ENCODE measurements at regions not wholly inside any gene's neighbourhood (a gene's known extent, or its start where the extent isn't known, plus 50 kb on each side); places are given as distances from the start of the nearest gene placed in this dataset.

DNA sequence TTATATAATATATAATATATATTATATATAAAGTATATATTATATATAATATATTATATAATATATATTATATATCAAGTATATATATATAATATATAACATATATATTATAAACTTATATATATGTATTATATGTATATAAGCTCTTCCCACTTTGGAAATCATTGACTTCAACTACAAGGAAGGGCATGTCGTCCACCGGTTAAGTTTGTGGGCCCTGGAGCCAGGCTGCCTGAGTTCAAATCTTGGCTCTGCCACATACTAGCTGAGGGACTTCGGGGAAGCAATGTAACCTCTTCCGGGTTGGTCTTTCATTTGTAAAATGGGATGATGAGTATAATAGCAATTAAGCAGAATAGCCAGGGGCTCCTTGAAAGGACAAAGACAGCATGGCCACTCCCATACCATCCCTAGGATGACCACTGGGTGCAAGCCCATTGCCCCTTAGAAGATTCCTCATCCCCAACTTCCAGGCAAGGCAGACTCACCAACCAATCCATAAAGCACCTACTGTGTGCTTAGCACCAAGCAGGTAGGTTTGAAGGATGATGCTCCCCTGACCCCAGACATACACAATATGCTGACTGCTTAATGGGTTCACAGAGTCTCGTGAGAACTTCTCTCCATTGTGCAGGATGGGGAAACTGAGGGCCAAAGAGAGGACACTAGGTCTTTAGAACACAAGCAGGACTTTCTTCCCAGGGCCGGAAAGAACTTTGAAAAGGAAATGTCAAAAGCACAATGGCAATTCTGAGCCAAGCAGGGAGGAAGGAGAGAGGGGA, 163.2 kb downstream of the MRPL14 start:
- TF ChIP-seq RCOR1 (IDR thresholded peaks at IDR 0.05; ENCODE audit: low read length) (no peak), POLR2AphosphoS5 (IDR thresholded peaks at IDR 0.05; ENCODE audit: low read depth, low read length) (no peak), RAD21 (IDR thresholded peaks at IDR 0.05; ENCODE audit: low read length) (no peak), RFX5 (IDR thresholded peaks at IDR 0.05; ENCODE audit: low read length) (no peak), GATA2 (CRISPR knock-in tag; IDR thresholded peaks at IDR 0.05) (no peak)
- TF ChIP-seq, protein P1, sequence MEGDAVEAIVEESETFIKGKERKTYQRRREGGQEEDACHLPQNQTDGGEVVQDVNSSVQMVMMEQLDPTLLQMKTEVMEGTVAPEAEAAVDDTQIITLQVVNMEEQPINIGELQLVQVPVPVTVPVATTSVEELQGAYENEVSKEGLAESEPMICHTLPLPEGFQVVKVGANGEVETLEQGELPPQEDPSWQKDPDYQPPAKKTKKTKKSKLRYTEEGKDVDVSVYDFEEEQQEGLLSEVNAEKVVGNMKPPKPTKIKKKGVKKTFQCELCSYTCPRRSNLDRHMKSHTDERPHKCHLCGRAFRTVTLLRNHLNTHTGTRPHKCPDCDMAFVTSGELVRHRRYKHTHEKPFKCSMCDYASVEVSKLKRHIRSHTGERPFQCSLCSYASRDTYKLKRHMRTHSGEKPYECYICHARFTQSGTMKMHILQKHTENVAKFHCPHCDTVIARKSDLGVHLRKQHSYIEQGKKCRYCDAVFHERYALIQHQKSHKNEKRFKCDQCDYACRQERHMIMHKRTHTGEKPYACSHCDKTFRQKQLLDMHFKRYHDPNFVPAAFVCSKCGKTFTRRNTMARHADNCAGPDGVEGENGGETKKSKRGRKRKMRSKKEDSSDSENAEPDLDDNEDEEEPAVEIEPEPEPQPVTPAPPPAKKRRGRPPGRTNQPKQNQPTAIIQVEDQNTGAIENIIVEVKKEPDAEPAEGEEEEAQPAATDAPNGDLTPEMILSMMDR (IDR thresholded peaks at IDR 0.05) = no peak
- TF ChIP-seq, protein P2, sequence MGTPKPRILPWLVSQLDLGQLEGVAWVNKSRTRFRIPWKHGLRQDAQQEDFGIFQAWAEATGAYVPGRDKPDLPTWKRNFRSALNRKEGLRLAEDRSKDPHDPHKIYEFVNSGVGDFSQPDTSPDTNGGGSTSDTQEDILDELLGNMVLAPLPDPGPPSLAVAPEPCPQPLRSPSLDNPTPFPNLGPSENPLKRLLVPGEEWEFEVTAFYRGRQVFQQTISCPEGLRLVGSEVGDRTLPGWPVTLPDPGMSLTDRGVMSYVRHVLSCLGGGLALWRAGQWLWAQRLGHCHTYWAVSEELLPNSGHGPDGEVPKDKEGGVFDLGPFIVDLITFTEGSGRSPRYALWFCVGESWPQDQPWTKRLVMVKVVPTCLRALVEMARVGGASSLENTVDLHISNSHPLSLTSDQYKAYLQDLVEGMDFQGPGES (IDR thresholded peaks at IDR 0.05; ENCODE audit: low read depth, low read length) = no peak
- TF ChIP-seq, protein P3, sequence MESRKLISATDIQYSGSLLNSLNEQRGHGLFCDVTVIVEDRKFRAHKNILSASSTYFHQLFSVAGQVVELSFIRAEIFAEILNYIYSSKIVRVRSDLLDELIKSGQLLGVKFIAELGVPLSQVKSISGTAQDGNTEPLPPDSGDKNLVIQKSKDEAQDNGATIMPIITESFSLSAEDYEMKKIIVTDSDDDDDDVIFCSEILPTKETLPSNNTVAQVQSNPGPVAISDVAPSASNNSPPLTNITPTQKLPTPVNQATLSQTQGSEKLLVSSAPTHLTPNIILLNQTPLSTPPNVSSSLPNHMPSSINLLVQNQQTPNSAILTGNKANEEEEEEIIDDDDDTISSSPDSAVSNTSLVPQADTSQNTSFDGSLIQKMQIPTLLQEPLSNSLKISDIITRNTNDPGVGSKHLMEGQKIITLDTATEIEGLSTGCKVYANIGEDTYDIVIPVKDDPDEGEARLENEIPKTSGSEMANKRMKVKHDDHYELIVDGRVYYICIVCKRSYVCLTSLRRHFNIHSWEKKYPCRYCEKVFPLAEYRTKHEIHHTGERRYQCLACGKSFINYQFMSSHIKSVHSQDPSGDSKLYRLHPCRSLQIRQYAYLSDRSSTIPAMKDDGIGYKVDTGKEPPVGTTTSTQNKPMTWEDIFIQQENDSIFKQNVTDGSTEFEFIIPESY (IDR thresholded peaks at IDR 0.05; ENCODE audit: borderline replicate concordance, low read depth) = no peak

Measured in SK-N-SH (cell line).